NCI-H2171 treated with DMSO at 0.1 percent for 48 hours (cell line): ENCODE measurements at regions not wholly inside any gene's neighbourhood (a gene's known extent, or its start where the extent isn't known, plus 50 kb on each side); places are given as distances from the start of the nearest gene placed in this dataset.
"Not testable (repeated sequence)": the region's sequence is repeated elsewhere in the genome, so short reads cannot be mapped to it uniquely, and the experiment has no call there.

ENCODE experiments used
- DNase-seq: peaks from one replicate; lab custom pipeline; 2025; lab: John Stamatoyannopoulos, UW

DNA sequence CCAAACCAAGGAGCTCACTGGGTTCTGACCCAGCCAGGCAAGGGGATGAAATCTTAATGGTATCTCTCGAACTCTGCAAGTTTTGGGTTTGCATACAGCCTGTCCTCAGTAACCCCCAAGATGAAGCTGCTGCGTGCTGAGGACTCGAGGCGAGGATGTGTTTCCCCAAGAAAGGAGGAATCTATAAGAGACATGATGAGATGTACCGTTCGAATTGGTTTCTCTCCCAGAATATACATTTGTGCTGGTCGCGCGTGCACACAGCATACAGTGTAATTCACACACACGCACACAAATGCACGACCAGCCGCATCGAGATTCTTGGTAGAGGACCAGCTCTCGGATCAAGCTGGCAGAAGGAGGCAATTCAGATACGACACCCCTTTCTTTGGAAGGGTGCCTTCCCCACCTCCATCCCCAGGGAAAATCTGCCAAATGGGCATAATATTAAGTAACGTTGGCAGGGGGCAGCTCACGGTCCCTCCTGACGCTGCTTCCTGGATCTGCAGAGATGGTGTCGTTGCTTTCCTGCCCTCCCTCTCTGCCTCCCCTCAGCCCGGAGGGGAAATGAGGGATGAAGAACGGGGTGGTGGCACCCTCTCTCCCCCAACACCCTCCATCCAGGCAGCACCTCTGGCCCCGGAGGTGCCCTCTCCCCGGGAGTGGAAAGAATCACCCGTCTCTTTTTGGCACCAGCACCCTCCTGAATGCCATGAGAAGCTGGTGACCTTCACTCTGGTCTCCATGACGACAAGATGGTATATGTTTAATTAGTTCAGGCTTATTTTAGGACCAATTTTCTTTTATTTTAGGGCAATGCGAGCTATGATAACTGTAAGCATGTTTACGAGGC lies 310.2 kb downstream of the ZNF536 start:
- DNase-seq, result peak; percentile 59

DNA sequence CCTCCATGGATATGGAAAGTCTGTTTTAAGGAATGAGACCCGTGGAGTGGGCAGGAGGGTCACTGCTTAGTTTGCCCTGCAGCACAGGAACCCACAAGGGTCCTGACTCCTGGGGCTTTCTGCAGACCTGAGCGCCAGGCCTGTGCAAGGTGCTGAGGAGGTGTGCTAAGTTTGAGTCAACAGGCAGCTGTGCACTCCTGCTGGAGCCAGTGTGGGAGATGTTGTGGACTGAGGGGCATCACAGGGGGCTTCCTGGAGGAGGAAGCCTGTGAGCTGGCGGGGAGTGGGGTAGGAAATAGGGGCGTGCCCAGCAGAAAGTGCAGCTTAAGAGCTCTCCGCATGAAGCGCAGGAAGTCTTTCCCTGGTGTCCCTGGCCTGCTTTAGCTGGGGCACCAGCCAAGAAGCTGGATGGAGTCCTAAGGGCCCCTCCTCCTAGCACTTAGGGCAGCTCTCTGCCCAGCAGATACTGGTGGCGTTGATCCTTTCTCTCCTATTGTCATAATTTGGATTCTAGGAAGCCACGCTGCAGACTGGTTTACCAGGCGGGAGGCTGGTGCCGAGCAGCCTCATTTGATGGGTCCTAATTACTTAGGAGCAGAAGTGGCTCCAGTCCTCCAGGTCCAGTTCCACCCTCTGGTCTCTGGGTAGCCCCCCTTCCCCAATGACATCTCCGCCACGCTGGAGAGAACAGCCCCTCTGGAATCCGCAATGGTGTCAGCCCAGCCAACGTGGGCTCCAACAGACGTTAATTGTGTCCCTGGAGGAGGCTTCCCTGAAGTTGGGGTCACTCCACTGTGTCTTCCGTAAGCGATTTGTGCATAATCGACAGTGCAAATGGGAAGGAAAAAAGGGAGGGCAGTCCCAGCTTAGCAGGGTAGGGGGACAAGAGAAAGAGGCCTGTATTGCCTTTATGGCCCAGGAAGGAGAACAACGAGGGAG lies 309.2 kb downstream of the ZNF536 start:
- DNase-seq, result no peak

DNA sequence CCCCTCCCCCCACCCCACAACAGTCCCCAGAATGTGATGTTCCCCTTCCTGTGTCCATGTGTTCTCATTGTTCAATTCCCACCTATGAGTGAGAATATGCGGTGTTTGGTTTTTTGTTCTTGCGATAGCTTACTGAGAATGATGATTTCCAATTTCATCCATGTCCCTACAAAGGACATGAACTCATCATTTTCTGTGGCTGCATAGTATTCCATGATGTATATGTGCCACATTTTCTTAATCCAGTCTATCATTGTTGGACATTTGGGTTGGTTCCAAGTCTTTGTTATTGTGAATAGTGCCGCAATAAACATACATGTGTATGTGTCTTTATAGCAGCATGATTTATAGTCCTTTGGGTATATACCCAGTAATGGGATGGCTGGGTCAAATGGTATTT lies 308.2 kb downstream of the ZNF536 start:
- DNase-seq, result not testable (repeated sequence)

DNA sequence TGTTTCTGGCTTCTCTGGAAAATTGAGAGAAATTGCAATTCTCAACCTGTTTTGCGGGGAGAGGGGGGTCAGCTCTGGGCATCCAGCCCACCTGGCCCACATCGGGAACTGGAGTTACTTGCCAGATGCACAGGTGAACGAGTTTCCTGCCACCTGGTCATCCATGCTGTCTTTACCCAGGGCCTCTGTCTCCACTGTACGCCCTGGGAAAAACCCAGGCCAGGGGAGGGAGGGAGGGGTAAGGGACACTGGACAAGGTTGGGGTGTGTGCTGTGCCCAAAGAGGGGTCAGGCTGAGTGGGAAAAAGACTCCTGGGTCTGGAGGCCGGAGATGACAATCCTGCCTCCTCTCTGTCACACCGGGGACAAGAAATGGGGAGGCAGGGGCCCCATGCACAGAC lies 307.6 kb downstream of the ZNF536 start:
- peak; percentile 17 for DNase-seq

DNA sequence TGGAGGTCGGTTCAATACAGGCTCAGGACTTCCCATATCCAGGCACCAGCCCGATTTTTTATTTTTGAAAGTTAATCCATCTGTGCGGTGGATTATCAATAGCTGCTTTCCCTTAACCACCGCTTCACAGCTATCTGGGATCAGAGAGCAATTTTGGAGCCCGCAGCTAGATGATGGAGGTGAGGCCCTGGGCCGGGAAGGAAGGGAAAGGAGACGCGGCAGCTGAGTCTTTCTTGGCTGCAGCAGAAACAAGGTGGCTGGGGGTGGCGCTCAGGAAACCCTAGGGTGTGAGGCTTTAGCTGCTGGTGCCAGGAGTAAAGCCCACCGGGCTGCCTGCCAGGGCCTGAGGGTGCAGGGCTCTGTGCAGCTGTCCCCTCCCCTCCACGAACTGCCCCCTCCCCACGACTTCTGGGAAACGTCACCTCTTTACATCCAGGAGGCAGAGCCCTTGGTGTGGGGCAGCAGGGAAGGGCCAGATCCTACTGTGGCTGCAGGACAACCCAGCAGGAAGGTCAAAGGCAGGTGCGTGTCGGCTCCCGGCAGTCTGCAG lies 307.0 kb downstream of the ZNF536 start:
- DNase-seq, result peak; percentile 11

DNA sequence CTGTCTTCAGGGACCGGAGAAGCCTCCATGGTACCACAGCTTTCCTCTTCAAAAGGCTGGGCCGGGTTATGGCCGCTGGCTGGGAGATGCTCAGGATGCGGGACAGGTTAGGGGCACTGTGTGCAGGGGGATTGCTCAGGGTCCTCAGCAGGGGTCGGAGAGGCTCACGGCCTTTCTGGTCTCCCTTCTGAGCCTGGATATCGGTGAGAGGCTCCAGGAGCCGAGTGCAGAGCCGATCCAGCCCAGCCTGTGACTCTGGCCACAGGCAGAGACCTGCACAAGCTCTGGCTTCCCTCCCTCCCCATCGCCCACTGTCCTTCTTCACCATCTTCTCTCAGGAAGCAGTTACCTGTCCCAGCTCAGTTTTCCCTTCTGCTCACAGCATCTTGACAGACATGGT lies 306.0 kb downstream of the ZNF536 start:
- DNase-seq, result no peak

DNA sequence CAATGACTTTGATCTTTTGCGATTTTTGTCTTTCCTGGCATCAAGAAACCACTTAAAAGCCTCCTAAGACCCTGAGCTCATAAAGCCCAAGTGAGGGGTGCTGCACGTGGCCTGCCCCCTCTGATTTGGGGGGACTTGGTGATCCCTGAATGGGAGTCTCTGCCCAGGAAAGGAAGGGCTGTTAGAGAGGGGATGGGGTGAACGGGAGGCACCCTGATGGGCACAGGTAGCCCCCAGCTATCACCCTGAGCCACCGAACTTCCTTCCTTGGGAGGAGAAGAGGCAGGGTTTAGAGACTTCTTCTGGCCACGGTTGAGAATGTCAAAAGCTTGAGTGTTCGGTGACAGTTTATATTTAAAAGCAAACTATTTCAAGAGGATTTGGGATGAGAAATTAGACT lies 305.5 kb downstream of the ZNF536 start:
- DNase-seq, result no peak

DNA sequence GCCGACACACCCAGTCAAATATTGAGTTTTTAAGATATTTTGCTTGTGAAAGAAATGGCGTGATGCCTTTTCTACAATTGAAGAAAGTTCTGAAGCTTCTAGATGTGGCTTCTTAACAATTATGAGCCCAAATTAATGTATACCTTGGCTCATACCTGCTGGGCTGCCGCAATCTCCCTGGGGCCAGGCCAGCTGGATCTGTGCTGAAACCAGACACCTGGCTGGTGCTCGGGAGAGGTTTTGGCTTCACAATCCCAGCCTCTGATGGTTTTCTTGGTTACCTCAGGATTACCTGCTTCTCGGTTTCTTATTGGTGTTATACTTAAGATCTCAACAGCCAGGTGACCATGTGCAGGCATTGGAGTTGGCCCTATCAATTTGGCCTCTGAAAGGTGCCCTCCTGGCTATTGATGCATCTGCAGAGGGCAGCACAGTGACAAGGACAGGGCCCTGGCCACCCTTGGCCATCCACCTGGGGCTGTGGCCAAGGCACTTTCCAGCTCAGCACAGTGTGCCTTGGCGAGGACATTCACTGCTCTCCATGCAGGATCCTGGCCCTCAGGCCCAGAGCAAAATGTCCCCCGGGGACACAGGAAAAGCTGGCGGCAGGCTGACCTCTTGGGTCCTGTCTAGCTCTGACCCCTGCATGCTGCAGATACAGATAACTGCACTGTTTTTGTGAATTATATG lies 305.0 kb downstream of the ZNF536 start:
- peak; percentile 33 for DNase-seq

DNA sequence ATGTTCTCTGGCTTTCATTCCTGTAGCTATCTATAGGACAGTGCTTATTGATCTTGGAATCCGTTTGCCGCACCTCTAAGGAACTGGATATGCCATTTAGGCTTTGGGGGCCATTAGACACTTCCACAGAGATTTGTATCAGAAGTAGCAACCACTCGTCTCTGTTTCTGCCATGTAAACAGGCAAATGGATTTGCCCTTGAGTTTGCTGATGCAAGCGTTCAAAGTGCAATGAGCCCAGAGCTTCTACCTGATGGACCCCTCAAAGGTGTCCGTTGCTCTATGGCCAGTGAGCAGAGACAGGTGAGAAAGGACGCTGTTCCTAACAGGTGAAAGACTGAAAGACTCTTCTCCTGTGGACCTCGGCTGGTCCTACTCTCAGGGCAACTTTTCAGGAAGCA lies 302.9 kb downstream of the ZNF536 start:
- no peak for DNase-seq

DNA sequence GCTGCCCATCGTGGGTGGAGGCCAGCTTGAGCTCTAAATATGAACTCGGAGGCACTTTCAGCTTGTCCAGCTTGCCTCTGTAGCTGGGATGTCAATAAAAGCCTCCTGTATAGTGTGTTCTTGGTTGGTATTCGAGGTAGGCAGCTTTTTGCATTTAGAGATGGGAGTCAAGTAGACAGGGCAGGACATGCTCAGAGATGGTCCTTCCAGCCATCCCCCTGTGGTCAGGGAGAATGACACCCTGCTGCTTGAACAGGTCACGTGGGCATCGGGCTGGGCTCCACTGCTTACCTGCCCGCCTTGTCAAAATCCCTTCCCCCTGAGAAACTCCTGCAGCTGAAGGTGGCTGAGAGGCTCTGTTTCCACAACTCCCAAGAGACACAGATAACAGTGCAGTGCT lies 302.5 kb downstream of the ZNF536 start:
- DNase-seq, result no peak

DNA sequence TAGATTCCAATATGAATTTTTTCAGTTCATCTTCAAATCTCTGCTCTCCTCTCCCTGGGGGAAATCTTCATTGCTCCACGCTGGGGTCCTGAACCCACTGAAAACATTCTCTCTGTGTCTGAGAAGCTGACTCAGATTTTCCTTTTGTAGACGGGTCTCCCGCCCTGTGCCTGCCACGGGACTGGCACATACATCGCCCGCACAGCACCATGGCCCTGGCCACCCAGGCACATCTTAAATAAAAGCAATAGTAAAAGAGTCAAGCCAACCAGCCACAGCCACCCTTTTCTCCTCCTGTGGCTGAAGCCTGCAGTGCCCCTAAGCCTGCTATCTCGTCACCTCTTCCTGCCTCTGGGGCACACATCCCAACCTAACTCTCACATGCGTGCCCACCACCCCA lies 301.2 kb downstream of the ZNF536 start:
- no peak for DNase-seq

DNA sequence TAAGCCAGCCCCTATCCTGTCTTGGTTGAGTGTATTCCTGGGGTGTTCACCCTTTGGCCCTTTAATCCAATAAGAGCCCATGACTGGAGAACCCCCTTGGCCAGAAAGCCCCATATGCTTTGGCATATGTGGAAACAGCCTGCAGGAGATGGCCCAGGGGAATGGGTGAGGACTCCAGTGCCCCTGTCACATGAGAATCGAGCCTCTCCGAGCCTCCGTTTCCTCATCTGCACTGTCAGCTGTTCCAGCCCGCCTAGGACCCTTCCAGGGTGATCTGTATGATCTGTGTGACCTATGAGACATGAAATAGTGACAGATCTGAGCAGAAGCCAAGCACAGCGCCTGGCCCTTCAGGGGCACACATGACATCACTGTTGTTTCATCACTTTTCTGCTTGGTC lies 300.7 kb downstream of the ZNF536 start:
- DNase-seq, result peak; percentile 17

DNA sequence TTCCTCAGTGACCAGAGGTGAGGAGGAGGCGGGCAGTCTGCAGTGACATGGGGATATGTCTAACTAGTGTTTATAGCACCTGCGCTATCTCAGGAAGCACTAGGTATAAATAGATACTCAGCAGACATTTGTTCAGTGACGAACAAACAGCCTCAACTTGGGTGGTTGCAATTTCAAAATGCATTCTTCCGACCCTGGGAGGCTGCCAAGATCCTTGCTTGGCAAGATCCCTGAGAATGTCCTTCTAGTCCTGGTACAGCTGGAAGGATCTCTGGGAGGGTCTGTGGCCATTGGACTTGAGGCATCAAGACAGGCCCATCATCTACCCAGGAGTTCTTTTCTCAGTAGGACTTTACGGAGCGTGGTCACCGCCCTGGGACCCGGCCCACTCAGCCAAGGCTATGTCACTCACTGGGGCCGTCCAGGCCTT lies 299.5 kb downstream of the ZNF536 start:
- no peak for DNase-seq

DNA sequence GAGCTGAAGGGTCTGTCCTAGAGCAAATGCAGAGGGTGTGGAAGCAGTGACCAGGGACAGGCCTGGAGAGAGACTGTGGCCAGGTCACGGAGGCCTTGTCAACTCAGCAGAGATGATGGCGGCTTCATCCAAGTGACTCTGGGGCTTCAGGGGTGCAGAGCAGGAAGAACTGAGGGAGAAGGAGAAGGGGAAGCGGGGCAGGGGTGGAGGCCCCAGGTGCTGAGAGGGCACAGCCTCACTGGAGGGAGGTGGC lies 299.1 kb downstream of the ZNF536 start:
- DNase-seq, result no peak

DNA sequence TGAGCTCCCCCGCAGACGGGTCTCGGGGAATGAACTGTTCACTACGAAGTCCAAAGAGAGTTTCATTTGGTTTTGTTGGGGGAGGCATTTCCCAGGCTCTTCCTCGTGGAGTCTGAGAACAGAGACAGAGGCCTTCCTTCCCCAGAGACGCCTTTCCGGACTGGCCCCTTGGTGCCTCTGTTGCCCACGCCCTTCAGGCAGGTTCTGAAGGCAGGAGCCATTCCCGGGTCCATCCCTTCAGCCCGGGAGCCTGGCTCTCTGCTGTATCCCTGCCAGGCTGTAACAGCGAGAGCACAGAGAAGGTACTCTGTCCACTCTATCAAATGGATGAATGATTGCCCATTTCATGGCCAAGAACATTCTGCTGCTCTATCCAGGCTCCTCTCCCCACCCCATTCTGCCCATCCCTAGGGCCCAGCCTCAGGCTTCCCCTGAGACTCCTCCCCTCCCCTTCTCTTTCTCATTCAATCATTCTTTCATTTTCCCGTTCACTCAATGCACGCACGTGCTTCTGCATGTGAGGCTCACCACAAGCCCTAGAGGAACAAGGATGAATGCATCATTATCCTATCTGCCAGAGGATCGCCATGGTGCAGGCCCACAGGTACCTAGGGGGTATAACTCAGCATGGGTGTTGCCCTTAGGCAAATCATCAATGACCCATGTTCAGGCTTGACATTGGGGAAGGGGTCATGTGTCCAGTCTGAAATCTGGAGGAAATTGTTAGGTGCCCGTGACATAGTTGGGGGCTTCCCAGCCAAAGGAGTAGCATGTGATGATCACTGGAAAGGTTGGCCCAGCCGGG lies 298.6 kb downstream of the ZNF536 start:
- DNase-seq, result no peak

DNA sequence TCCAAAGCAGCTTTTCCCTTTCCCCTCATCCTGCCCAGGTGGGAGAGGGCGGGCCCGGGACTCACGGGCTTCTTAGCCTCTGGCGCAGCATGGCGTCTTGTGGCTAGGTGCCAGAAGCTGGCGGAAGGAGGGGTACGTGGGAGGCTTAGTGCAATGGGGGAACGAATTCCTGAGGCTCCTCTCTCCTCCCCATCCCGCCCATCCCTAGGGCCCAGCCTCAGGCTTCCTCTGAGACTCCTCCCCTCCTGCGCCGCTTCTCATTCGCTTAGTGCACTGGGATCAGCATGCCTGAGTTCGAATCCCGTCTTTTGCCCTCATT lies 297.8 kb downstream of the ZNF536 start:
- DNase-seq, result no peak

DNA sequence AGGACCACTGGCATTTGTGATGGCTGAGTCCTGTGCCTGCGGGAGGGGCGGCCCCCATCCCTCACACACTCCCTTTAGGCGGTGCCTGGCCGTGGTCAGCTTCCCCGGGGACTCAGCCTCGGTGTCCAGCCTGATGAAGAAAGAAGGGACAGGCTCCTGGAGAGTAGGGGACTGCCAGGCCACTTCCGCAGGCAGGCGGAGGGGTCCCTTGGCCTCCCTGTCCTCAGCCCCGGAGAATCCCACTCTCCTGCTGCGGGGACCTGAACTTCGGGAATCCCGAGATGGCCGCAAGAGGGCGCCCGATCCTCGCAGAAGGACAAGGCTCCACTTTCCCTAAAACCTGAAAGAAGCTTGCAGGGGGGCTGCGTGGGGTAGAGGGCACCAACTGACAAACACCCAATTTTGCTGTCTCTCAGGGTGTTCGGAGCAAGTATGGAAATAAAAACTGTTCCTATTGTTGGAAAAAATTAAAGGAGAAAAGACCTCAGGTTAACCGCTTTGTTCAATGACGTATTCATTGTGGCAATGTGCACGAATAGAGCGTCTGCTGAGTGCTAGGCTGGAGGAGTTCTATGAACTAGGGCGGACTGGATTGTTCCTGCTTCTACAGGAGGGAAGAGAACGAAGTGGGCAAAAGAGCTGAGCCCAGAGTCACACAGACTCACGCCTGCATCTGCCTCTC lies 297.3 kb downstream of the ZNF536 start:
- peak; percentile 65 for DNase-seq

DNA sequence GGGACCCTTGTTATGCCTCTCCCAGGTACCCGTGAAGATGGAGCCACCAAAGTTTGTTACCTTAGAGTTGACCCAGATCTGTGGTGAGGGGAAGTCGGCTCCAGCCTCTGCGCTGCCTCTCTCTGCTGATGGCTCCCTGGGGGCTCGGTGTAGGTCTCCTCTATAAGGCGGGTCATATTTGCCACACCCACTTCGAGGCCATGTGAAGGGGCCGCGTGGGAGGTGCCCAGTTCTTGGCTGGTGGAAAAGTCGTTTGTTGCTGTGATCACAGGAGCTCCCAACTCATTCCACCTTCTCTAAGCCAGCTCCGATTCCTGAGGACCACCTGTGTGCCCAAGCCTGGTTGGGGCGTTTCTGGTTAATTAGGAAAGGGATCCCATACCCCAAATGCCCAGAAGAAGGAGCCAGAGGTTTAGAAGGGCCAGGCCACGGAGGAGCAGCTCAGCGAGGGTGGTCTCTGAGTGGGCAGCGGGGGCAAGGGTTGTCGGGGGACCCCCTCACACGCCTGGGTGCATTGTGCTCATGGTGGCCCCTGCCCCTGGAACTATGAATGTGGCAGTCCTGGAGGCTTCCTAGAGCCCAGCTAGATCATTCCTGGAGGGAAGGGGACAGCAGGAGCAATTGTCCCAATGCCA lies 296.5 kb downstream of the ZNF536 start:
- no peak for DNase-seq

DNA sequence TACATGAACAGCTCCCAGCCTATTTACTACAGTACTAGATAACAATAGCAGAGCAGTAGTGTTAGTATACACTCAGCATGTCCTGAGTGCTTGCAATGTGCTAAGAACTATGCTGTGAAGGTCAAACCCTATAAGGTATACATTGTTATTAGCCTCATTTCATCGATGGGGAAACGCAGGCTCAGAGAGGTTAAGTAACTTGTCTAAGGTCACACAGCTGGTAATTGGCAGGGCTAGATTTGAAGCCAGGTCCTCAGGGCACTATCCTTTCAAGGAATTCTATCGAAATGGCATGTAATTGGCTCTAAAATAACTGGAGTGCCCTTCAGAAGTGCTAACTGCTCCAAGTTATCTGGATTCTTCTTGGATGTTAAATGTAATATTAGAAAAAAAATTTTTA lies 295.6 kb downstream of the ZNF536 start:
- DNase-seq, result no peak

DNA sequence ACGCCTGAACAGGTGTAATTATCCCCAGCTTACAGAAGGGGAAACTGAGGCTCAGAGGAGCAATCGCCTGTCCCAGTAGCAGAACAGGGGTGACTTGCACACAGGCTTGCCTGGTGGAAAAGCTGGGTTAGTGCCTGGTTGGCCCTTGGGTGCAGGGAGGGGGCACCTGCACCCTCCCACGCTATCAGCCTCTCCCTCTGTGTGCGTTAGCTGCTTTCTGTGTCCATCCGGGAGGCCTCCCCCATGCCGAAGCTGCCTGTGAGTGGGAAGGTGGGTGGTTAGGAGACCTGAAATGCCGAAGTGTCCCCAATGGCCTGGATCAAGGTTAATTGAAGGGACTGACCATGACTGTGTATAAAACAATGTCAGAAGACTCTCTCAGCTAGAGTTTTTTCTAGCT lies 295.0 kb downstream of the ZNF536 start:
- no peak for DNase-seq
